WTC11 (cell line): ENCODE measurements at regions not wholly inside any gene's neighbourhood (a gene's known extent, or its start where the extent isn't known, plus 50 kb on each side); places are given as distances from the start of the nearest gene placed in this dataset.

Experiments used
- ATAC-seq: fragments of 200-7000 bp; cut with Tn5 transposase; 2 replicates; pipeline ENCODE4 v1.10.0; 2021; ENCODE audit warnings: mild to moderate bottlenecking, moderate library complexity
- CTCF ChIA-PET: fragments of 300-600 bp; sonication (Branson Sonifier 250); formaldehyde crosslinking; loops from one replicate; lab custom pipeline; 2021; ENCODE audit warnings: antibody characterized with exemption; lab: Charles Lee
- POLR2A ChIA-PET: fragments of 350-600 bp; sonication (Branson Sonifier 250); formaldehyde crosslinking; loops from one replicate; lab custom pipeline; 2021; ENCODE audit warnings: antibody characterized with exemption; lab: Charles Lee
- DNase-seq: peaks from one replicate; pipeline ENCODE4 v3.0.0; 2021; ENCODE audit warnings: low spot score
- H3K27ac Mint-ChIP-seq: 2 replicates; pipeline ENCODE4 v1.8.0; 2021; ENCODE audit warnings: mixed read lengths
- H3K27me3 Mint-ChIP-seq: 2 replicates; pipeline ENCODE4 v1.8.0; 2021; ENCODE audit warnings: low read depth, mild to moderate bottlenecking, moderate library complexity, mixed read lengths
- H3K36me3 Mint-ChIP-seq: 2 replicates; pipeline ENCODE4 v1.8.0; 2021; ENCODE audit warnings: mixed read lengths
- H3K4me1 Mint-ChIP-seq: 2 replicates; pipeline ENCODE4 v1.8.0; 2022; ENCODE audit warnings: mixed read lengths
- H3K4me3 Mint-ChIP-seq: 2 replicates; pipeline ENCODE4 v1.8.0; 2021; ENCODE audit warnings: mild to moderate bottlenecking, moderate library complexity, mixed read lengths
- H3K9me3 Mint-ChIP-seq: 2 replicates; pipeline ENCODE4 v1.8.0; 2021; ENCODE audit warnings: mixed read lengths
- ELF4 ChIP-seq: sonication (generic); formaldehyde crosslinking; IDR thresholded peaks from 2 replicates; pipeline ENCODE4 v1.8.1; 2022; ENCODE audit warnings: low read depth, mild to moderate bottlenecking, moderate library complexity, missing genetic modification reagents
- FOXJ3 ChIP-seq: sonication (generic); formaldehyde crosslinking; IDR thresholded peaks from 2 replicates; pipeline ENCODE4 v1.9.0; 2021; ENCODE audit warnings: missing genetic modification reagents, mild to moderate bottlenecking, borderline replicate concordance
- FOXK1 ChIP-seq: sonication (generic); formaldehyde crosslinking; IDR thresholded peaks from 2 replicates; pipeline ENCODE4 v1.8.0; 2022; ENCODE audit warnings: mild to moderate bottlenecking, moderate library complexity, missing genetic modification reagents
- HMGA2 ChIP-seq: fragments of 250-450 bp; sonication (Bioruptor Pico); IDR thresholded peaks from 2 replicates; pipeline ENCODE4 v1.4.0; 2021; ENCODE audit warnings: mild to moderate bottlenecking, moderate library complexity
- MXD4 ChIP-seq: fragments of 250-450 bp; sonication (Bioruptor Pico); IDR thresholded peaks from 2 replicates; pipeline ENCODE4 v1.8.0; 2021; ENCODE audit warnings: mild to moderate bottlenecking, moderate library complexity, borderline replicate concordance
- SMAD3 ChIP-seq: sonication (generic); formaldehyde crosslinking; IDR thresholded peaks from 2 replicates; pipeline ENCODE4 v1.8.0; 2022; ENCODE audit warnings: missing genetic modification reagents, mild to moderate bottlenecking, borderline replicate concordance
- ZBTB21 ChIP-seq: sonication (generic); formaldehyde crosslinking; IDR thresholded peaks from 2 replicates; pipeline ENCODE4 v1.8.1; 2023; ENCODE audit warnings: mild to moderate bottlenecking, missing genetic modification reagents, borderline replicate concordance
- TF ChIP-seq, protein P1 (sequence below): sonication (generic); formaldehyde crosslinking; IDR thresholded peaks from 2 replicates; pipeline ENCODE4 v1.8.1; 2023; ENCODE audit warnings: mild to moderate bottlenecking, missing genetic modification reagents
- TF ChIP-seq, protein P2 (sequence below): fragments of 250-450 bp; sonication (Bioruptor Pico); IDR thresholded peaks from 2 replicates; pipeline ENCODE4 v1.9.0; 2021; ENCODE audit warnings: mild to moderate bottlenecking, borderline replicate concordance
- TF ChIP-seq, protein P3 (sequence below): sonication (generic); formaldehyde crosslinking; IDR thresholded peaks from 2 replicates; pipeline ENCODE4 v1.8.1; 2022; ENCODE audit warnings: missing genetic modification reagents, borderline replicate concordance
- TF ChIP-seq, protein P4 (sequence below): sonication (generic); formaldehyde crosslinking; IDR thresholded peaks from 2 replicates; pipeline ENCODE4 v1.8.0; 2022; ENCODE audit warnings: missing genetic modification reagents
- TF ChIP-seq, protein P5 (sequence below): fragments of 250-450 bp; sonication (Bioruptor Pico); IDR thresholded peaks from 2 replicates; pipeline ENCODE4 v1.9.0; 2021; ENCODE audit warnings: mild to moderate bottlenecking
- TF ChIP-seq, protein P6 (sequence below): sonication (generic); formaldehyde crosslinking; IDR thresholded peaks from 2 replicates; pipeline ENCODE4 v1.8.1; 2022; ENCODE audit warnings: low read depth, mild to moderate bottlenecking, moderate library complexity, missing genetic modification reagents, borderline replicate concordance
- TF ChIP-seq, protein P7 (sequence below): sonication (generic); formaldehyde crosslinking; conservative IDR thresholded peaks from 2 replicates; pipeline ENCODE4 v1.8.1; 2022; ENCODE audit warnings: mild to moderate bottlenecking, missing genetic modification reagents

DNA sequence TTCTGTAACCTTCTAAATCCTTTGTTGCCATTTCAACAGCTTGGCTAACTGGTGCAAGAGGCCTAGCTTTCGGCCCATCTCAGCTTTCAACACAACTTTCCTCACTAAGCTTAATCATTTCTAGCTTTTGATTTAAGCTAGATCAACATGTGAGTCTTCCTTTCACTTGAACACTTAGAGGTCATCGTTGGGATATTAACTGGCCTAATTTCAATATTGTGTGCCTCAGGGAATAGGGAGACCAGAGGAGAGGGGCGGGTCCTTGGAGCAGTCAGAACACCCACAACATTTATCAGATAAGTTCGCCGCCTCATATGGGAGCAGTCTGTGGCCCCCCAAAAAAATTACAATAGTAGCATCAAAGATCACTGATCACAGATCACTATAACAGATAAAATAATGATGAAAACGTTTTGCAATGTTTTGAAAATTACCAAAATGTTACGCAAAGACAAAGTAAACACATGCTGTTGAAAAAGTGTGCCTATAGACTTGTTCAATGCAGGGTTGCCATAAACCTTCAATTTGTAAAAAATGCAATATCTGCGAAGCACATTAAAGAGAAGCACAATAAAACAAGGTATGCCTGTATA lies 66.8 kb upstream of the PCSK1 start:
- Mint-ChIP-seq H3K4me3 (no peak overlapping the region), H3K36me3 (no peaks in the 10 kb centered on the region), H3K4me1 (peaks cover 5% of the 10 kb centered on the region; the same call in 1 of the 2 replicates), H3K27me3 (no peaks in the 10 kb centered on the region; the same call in 1 of the 2 replicates), H3K9me3 (peaks cover 5% of the 10 kb centered on the region), H3K27ac (no peak overlapping the region)
- CTCF ChIA-PET: no interaction called here
- DNase-seq (no peak), ATAC-seq (no peak)
- TF ChIP-seq, protein P1, sequence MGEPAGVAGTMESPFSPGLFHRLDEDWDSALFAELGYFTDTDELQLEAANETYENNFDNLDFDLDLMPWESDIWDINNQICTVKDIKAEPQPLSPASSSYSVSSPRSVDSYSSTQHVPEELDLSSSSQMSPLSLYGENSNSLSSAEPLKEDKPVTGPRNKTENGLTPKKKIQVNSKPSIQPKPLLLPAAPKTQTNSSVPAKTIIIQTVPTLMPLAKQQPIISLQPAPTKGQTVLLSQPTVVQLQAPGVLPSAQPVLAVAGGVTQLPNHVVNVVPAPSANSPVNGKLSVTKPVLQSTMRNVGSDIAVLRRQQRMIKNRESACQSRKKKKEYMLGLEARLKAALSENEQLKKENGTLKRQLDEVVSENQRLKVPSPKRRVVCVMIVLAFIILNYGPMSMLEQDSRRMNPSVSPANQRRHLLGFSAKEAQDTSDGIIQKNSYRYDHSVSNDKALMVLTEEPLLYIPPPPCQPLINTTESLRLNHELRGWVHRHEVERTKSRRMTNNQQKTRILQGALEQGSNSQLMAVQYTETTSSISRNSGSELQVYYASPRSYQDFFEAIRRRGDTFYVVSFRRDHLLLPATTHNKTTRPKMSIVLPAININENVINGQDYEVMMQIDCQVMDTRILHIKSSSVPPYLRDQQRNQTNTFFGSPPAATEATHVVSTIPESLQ (CRISPR knock-in tag): no peak
- no peak for TF ChIP-seq SMAD3 (CRISPR knock-in tag)
- TF ChIP-seq, protein P2, sequence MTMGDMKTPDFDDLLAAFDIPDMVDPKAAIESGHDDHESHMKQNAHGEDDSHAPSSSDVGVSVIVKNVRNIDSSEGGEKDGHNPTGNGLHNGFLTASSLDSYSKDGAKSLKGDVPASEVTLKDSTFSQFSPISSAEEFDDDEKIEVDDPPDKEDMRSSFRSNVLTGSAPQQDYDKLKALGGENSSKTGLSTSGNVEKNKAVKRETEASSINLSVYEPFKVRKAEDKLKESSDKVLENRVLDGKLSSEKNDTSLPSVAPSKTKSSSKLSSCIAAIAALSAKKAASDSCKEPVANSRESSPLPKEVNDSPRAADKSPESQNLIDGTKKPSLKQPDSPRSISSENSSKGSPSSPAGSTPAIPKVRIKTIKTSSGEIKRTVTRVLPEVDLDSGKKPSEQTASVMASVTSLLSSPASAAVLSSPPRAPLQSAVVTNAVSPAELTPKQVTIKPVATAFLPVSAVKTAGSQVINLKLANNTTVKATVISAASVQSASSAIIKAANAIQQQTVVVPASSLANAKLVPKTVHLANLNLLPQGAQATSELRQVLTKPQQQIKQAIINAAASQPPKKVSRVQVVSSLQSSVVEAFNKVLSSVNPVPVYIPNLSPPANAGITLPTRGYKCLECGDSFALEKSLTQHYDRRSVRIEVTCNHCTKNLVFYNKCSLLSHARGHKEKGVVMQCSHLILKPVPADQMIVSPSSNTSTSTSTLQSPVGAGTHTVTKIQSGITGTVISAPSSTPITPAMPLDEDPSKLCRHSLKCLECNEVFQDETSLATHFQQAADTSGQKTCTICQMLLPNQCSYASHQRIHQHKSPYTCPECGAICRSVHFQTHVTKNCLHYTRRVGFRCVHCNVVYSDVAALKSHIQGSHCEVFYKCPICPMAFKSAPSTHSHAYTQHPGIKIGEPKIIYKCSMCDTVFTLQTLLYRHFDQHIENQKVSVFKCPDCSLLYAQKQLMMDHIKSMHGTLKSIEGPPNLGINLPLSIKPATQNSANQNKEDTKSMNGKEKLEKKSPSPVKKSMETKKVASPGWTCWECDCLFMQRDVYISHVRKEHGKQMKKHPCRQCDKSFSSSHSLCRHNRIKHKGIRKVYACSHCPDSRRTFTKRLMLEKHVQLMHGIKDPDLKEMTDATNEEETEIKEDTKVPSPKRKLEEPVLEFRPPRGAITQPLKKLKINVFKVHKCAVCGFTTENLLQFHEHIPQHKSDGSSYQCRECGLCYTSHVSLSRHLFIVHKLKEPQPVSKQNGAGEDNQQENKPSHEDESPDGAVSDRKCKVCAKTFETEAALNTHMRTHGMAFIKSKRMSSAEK (CRISPR knock-in tag): no peak
- no peak for TF ChIP-seq FOXK1
- TF ChIP-seq, protein P3, sequence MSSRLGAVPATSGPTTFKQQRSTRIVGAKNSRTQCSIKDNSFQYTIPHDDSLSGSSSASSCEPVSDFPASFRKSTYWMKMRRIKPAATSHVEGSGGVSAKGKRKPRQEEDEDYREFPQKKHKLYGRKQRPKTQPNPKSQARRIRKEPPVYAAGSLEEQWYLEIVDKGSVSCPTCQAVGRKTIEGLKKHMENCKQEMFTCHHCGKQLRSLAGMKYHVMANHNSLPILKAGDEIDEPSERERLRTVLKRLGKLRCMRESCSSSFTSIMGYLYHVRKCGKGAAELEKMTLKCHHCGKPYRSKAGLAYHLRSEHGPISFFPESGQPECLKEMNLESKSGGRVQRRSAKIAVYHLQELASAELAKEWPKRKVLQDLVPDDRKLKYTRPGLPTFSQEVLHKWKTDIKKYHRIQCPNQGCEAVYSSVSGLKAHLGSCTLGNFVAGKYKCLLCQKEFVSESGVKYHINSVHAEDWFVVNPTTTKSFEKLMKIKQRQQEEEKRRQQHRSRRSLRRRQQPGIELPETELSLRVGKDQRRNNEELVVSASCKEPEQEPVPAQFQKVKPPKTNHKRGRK (CRISPR knock-in tag): no peak
- TF ChIP-seq ELF4: no peak
- no peak for TF ChIP-seq FOXJ3 (CRISPR knock-in tag)
- TF ChIP-seq, protein P4, sequence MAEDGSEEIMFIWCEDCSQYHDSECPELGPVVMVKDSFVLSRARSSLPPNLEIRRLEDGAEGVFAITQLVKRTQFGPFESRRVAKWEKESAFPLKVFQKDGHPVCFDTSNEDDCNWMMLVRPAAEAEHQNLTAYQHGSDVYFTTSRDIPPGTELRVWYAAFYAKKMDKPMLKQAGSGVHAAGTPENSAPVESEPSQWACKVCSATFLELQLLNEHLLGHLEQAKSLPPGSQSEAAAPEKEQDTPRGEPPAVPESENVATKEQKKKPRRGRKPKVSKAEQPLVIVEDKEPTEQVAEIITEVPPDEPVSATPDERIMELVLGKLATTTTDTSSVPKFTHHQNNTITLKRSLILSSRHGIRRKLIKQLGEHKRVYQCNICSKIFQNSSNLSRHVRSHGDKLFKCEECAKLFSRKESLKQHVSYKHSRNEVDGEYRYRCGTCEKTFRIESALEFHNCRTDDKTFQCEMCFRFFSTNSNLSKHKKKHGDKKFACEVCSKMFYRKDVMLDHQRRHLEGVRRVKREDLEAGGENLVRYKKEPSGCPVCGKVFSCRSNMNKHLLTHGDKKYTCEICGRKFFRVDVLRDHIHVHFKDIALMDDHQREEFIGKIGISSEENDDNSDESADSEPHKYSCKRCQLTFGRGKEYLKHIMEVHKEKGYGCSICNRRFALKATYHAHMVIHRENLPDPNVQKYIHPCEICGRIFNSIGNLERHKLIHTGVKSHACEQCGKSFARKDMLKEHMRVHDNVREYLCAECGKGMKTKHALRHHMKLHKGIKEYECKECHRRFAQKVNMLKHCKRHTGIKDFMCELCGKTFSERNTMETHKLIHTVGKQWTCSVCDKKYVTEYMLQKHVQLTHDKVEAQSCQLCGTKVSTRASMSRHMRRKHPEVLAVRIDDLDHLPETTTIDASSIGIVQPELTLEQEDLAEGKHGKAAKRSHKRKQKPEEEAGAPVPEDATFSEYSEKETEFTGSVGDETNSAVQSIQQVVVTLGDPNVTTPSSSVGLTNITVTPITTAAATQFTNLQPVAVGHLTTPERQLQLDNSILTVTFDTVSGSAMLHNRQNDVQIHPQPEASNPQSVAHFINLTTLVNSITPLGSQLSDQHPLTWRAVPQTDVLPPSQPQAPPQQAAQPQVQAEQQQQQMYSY: no peak
- POLR2A ChIA-PET: no interaction called here

DNA sequence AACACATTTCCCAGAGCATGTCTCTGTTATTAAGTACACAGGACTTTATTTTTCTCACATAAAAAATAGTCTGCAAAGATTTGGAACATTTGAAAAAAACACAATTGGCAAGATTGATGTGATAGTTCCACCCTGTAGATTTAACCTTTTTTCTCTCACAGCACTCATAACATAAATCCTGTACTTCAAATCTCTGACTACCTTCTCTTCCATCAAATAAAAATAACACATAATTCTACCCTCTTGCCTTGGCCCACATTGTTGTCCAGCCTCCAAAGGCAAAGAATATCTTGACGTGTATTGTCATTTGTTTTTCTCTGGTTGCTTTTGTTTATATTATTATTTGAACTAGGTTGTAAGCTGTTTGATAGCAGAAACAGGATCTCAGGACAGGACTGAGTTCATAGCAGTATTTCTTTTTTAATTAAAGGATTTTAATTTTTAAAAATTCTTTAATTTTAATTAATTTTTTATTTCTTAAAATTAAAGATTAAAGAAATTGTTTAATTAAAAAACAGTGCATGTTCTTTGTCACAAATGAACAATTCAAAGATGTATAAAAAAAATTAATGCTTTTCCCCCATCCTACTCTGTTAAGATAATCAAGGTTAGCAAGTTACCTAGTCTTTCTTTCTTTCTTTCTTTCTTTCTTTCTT lies 69.1 kb upstream of the PCSK1 start:
- ATAC-seq (no peak), DNase-seq (no peak)
- H3K4me3 Mint-ChIP-seq: no peak overlapping the region
- TF ChIP-seq, protein P5, sequence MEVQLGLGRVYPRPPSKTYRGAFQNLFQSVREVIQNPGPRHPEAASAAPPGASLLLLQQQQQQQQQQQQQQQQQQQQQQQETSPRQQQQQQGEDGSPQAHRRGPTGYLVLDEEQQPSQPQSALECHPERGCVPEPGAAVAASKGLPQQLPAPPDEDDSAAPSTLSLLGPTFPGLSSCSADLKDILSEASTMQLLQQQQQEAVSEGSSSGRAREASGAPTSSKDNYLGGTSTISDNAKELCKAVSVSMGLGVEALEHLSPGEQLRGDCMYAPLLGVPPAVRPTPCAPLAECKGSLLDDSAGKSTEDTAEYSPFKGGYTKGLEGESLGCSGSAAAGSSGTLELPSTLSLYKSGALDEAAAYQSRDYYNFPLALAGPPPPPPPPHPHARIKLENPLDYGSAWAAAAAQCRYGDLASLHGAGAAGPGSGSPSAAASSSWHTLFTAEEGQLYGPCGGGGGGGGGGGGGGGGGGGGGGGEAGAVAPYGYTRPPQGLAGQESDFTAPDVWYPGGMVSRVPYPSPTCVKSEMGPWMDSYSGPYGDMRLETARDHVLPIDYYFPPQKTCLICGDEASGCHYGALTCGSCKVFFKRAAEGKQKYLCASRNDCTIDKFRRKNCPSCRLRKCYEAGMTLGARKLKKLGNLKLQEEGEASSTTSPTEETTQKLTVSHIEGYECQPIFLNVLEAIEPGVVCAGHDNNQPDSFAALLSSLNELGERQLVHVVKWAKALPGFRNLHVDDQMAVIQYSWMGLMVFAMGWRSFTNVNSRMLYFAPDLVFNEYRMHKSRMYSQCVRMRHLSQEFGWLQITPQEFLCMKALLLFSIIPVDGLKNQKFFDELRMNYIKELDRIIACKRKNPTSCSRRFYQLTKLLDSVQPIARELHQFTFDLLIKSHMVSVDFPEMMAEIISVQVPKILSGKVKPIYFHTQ: no peak
- TF ChIP-seq MXD4 (CRISPR knock-in tag) (no peak), ZBTB21 (CRISPR knock-in tag) (no peak), HMGA2 (peak; percentile 91)
- TF ChIP-seq, protein P6, sequence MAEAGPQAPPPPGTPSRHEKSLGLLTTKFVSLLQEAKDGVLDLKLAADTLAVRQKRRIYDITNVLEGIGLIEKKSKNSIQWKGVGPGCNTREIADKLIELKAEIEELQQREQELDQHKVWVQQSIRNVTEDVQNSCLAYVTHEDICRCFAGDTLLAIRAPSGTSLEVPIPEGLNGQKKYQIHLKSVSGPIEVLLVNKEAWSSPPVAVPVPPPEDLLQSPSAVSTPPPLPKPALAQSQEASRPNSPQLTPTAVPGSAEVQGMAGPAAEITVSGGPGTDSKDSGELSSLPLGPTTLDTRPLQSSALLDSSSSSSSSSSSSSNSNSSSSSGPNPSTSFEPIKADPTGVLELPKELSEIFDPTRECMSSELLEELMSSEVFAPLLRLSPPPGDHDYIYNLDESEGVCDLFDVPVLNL (CRISPR knock-in tag): no peak
- TF ChIP-seq, protein P7, sequence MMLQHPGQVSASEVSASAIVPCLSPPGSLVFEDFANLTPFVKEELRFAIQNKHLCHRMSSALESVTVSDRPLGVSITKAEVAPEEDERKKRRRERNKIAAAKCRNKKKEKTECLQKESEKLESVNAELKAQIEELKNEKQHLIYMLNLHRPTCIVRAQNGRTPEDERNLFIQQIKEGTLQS (CRISPR knock-in tag): no peak
- TF ChIP-seq, all 79 proteins: peak for 1
- H3K27me3 Mint-ChIP-seq: no peaks in the 10 kb centered on the region; the same call in 1 of the 2 replicates
- ChIA-PET CTCF (no interaction called here), POLR2A (no interaction called here)
- H3K4me1 Mint-ChIP-seq: peaks cover 5% of the 10 kb centered on the region; the same call in 1 of the 2 replicates
- H3K27ac Mint-ChIP-seq: no peak overlapping the region
- H3K36me3 Mint-ChIP-seq: no peaks in the 10 kb centered on the region
- no peaks in the 10 kb centered on the region for H3K9me3 Mint-ChIP-seq
